GM23248 (cell line): ENCODE measurements at regions not wholly inside any gene's neighbourhood (a gene's known extent, or its start where the extent isn't known, plus 50 kb on each side); places are given as distances from the start of the nearest gene placed in this dataset.

Source experiments
- DNase-seq: peaks from one replicate; pipeline ENCODE4 v3.0.0-alpha.2; 2015
- H2AFZ ChIP-seq: fragments of 200-600 bp; sonication (generic); 2 replicates; pipeline ENCODE4 v1.6.1; 2016; ENCODE audit warnings: antibody characterized with exemption
- H3F3A ChIP-seq: fragments of 200-600 bp; sonication (generic); 2 replicates; pipeline ENCODE4 v1.6.1; 2016; ENCODE audit warnings: mild to moderate bottlenecking, antibody characterized with exemption, mixed run types; ENCODE audit not compliant: insufficient read depth
- H3K27ac ChIP-seq: fragments of 200-600 bp; sonication (generic); 2 replicates; pipeline ENCODE4 v1.5.1; 2016; ENCODE audit warnings: mild to moderate bottlenecking
- H3K27me3 ChIP-seq: fragments of 200-600 bp; sonication (generic); replicated peaks from 2 replicates; pipeline ENCODE4 v1.6.1; 2016; ENCODE audit warnings: mild to moderate bottlenecking; ENCODE audit not compliant: insufficient read depth
- H3K36me3 ChIP-seq: fragments of 200-600 bp; sonication (generic); 2 replicates; pipeline ENCODE4 v1.6.1; 2016; ENCODE audit warnings: low read depth, mild to moderate bottlenecking
- H3K4me1 ChIP-seq: fragments of 200-600 bp; sonication (generic); 2 replicates; pipeline ENCODE4 v1.6.1; 2016; ENCODE audit warnings: mild to moderate bottlenecking; ENCODE audit not compliant: insufficient read depth
- H3K4me2 ChIP-seq: fragments of 200-600 bp; sonication (generic); one replicate; pipeline ENCODE4 v1.6.1; 2016; ENCODE audit warnings: mild to moderate bottlenecking; ENCODE audit not compliant: unreplicated experiment
- H3K4me3 ChIP-seq: fragments of 200-600 bp; sonication (generic); 2 replicates; pipeline ENCODE4 v1.5.1; 2016; ENCODE audit warnings: mild to moderate bottlenecking
- H3K79me2 ChIP-seq: fragments of 200-600 bp; sonication (generic); 2 replicates; pipeline ENCODE4 v1.6.1; 2016; ENCODE audit warnings: mild to moderate bottlenecking; ENCODE audit not compliant: insufficient read depth
- H3K9ac ChIP-seq: fragments of 200-600 bp; sonication (generic); 2 replicates; pipeline ENCODE4 v1.6.1; 2016; ENCODE audit warnings: mild to moderate bottlenecking
- H3K9me2 ChIP-seq: fragments of 200-600 bp; sonication (generic); 2 replicates; pipeline ENCODE4 v1.6.1; 2016; ENCODE audit warnings: mixed run types, mild to moderate bottlenecking, moderate library complexity; ENCODE audit not compliant: insufficient read depth
- H3K9me3 ChIP-seq: fragments of 200-600 bp; sonication (generic); one replicate; pipeline ENCODE4 v1.6.1; 2017; ENCODE audit warnings: low read depth
- H4K20me1 ChIP-seq: fragments of 200-600 bp; sonication (generic); 2 replicates; pipeline ENCODE4 v1.6.0; 2016; ENCODE audit not compliant: insufficient read depth
- EZH2 ChIP-seq: fragments of 200-600 bp; sonication (generic); IDR thresholded peaks from 2 replicates; pipeline ENCODE4 v1.6.1; 2018; ENCODE audit warnings: antibody characterized with exemption, mild to moderate bottlenecking; ENCODE audit not compliant: insufficient read depth, poor library complexity, severe bottlenecking
- EZH2phosphoT487 ChIP-seq: fragments of 200-600 bp; sonication (generic); IDR thresholded peaks from 2 replicates; pipeline ENCODE4 v1.6.1; 2018; ENCODE audit warnings: antibody characterized with exemption, moderate library complexity, mild to moderate bottlenecking, low read depth; ENCODE audit not compliant: insufficient read depth
- WGBS, 2 experiments: methylation state at CpG; one replicate each; pipeline ENCODE4 v1.1.6; 2015 to 2017; ENCODE audit warnings: low lambda C conversion rate in 2 of 2, low coverage in 1 of 2; ENCODE audit errors: missing lambda C conversion rate in 2 of 2; 5-methylcytosine and 5-hydroxymethylcytosine counted together
- in situ Hi-C: fragments of 300-500 bp; cut with MboI; formaldehyde crosslinking; loops from 2 replicates; pipeline ENCODE4 v1.15.0; 2020

DNA sequence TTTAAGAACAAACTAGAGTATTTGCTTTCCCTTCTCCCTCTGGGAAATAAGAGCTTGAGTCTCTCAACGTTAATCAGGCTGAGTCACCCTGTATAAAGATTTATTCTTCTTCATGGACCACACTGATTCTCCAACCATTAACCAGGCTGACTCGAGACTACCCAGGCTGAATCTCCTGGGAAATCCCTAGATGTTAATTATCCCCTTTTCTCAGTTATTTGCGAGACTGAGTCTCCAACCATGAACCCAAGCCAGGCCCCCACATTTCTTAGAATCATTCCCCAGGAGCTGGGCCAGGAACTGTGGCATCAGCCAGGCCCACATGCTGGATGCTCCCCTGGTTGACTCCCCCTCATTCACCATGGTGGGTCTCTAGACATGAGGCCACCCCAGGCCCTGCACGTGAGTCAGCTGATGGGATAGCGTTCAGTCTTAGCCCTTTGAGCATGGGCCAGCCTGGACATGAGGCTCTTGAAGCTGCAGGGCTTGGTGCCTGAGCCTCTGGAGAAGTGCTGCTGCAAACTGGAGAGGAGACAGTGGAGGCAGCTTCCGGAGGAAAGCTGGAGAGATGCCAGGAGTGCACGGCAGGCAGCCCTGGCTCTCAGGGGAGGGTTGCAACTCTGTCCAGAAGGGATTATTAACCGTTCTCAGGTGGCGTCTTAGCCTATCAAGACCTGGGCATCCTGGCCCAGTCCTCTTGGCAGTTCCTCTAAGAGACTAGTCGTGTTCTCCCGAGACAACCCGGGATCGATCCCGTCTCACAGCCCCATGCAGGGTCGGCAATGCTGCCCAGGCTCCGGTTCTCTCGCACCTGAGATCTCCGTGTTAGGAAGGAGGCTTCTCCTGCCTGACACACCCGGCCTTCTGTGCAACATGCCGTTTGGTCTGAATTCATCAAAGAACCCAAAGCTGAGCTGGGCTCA lies 296.6 kb downstream of the ADGRD1 start:
- no peak for DNase-seq
- in situ Hi-C loops = no loop called here
- Histone ChIP-seq H3K27me3 (no peaks in the 10 kb centered on the region), H3K9ac (no peak overlapping the region), H3K27ac (no peak overlapping the region), H4K20me1 (no peaks in the 10 kb centered on the region), H2AFZ (no peak overlapping the region), H3K36me3 (no peaks in the 10 kb centered on the region), H3F3A (no peaks in the 10 kb centered on the region), H3K9me2 (no peaks in the 10 kb centered on the region), H3K4me3 (no peak overlapping the region), H3K79me2 (no peaks in the 10 kb centered on the region), H3K4me1 (no peaks in the 10 kb centered on the region), H3K4me2 (no peak overlapping the region), H3K9me3 (no peaks in the 10 kb centered on the region)
- TF ChIP-seq EZH2phosphoT487 (no peak), EZH2 (no peak)
- WGBS, 2 experiments = 32 to 45% methylated on average over 20 of the region's 20 CpGs

DNA sequence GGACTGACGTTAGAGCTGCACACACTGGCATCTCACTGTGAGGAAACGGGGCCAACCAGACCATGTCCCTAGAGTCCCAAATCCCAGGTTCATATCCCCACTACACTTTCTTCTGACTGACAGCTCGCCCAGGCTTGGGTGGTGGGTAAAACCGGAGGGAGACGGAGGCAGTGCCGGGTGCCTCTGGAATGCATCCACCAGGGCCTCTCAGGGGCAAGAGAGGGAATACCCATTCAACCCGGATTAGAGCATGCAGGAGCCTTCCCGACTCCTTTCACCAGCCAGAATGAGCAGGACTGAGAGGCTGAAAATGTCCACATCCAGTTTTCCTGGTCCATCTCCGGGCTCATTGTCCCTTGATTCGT lies 297.2 kb downstream of the ADGRD1 start:
- 37 to 48% methylated on average over 10 of the region's 10 CpGs for WGBS, 2 experiments
- TF ChIP-seq EZH2 = no peak
- TF ChIP-seq EZH2phosphoT487 = no peak
- no peaks in the 10 kb centered on the region for H3K9me3 ChIP-seq
- H2AFZ ChIP-seq = no peak overlapping the region
- H3K4me2 ChIP-seq = no peak overlapping the region
- H3K79me2 ChIP-seq = no peaks in the 10 kb centered on the region
- H3F3A ChIP-seq = no peaks in the 10 kb centered on the region
- no peaks in the 10 kb centered on the region for H3K9me2 ChIP-seq
- H3K27ac ChIP-seq = no peak overlapping the region
- H4K20me1 ChIP-seq = no peaks in the 10 kb centered on the region
- H3K36me3 ChIP-seq = no peaks in the 10 kb centered on the region
- no peak overlapping the region for H3K4me3 ChIP-seq
- no peaks in the 10 kb centered on the region for H3K4me1 ChIP-seq
- no peak for DNase-seq
- no peak overlapping the region for H3K9ac ChIP-seq
- H3K27me3 ChIP-seq = no peaks in the 10 kb centered on the region
- in situ Hi-C loops = no loop called here

DNA sequence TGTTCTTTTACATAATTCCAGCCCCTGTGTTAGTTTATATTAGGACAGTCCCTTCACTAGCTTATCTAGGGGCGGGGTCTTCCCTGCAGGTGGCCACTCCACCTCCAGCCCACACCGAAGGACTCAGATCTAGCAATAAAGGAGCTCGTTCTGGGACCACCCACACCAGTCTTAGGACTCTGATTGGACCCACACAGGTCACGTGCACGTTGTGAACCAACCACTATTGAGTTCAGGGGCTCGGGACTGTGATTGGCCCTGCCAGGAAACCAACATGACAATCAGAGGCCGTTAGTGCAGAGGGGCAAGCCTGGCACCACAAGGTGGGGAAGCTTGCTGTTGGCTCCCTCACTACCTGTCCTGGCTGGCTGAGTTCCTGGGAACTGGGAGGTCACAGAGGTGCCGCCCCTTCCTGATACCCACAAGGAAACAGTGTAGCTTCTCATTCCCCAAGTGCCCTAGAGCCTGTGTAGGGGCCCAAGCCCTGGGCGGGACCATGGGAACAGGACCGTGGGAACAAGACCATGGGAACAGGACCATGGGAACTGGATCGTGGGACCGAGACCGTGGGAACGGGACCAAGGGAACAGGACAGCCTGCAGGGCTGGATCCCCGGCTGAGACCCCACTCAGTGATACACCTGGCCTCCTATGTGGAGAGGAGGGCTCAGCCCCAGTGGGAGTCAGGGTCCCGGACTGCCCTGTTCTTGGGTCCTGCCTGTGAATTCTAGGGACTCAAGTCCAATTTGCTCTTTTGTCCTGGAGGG lies 297.8 kb downstream of the ADGRD1 start:
- Histone ChIP-seq H3K27ac (no peak overlapping the region), H3K4me2 (no peak overlapping the region), H3K9ac (no peak overlapping the region), H3K27me3 (no peaks in the 10 kb centered on the region), H2AFZ (no peak overlapping the region), H3K9me2 (no peaks in the 10 kb centered on the region), H4K20me1 (no peaks in the 10 kb centered on the region), H3F3A (no peaks in the 10 kb centered on the region), H3K36me3 (no peaks in the 10 kb centered on the region), H3K4me3 (no peak overlapping the region), H3K79me2 (no peaks in the 10 kb centered on the region), H3K4me1 (no peaks in the 10 kb centered on the region), H3K9me3 (no peaks in the 10 kb centered on the region)
- DNase-seq = no peak
- TF ChIP-seq EZH2 (no peak), EZH2phosphoT487 (no peak)
- WGBS, 2 experiments = 26 to 37% methylated on average over 16 of the region's 16 CpGs
- in situ Hi-C loops = no loop called here

DNA sequence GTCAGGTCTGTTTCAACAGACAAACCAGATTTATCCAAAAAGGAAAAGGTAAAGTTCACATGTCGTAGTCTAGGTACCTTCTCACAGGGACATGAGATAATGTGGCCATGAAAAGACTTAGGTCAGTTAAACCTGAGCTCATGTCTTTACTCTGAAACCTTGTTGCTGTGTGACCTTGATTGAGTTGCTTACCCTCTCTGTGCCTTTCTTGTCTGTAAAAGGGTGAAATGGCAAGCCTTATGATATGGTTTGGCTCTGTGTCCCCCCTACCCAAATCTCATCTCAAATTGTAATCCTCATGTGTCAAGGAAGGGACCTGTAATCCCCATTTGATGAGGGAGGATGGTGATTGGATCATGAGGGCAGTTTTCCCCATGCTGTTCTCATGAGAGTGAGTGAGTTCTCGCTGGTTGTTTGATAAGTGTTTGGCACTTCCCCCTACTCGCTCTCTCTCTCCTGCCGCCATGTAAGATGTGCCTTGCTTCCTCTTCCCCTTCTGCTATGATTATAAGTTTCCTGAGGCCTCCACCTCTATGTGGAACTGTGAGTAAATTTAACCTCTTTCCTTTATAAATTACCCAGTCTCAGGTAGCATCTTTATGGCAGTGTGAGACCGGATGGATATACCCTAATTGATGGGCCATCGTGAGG lies 299.8 kb downstream of the ADGRD1 start:
- Histone ChIP-seq H3K36me3 (no peaks in the 10 kb centered on the region), H3K9me2 (no peaks in the 10 kb centered on the region), H3K4me2 (no peak overlapping the region), H3K4me3 (no peak overlapping the region), H3K9ac (no peak overlapping the region), H4K20me1 (no peaks in the 10 kb centered on the region), H3K9me3 (no peaks in the 10 kb centered on the region), H3K4me1 (no peaks in the 10 kb centered on the region), H3K27me3 (no peaks in the 10 kb centered on the region), H3K79me2 (no peaks in the 10 kb centered on the region), H3K27ac (no peak overlapping the region), H3F3A (no peaks in the 10 kb centered on the region), H2AFZ (no peak overlapping the region)
- in situ Hi-C loops = no loop called here
- DNase-seq = no peak
- 56 to 61% methylated on average over 6 of the region's 6 CpGs for WGBS, 2 experiments
- no peak for TF ChIP-seq EZH2phosphoT487
- no peak for TF ChIP-seq EZH2
